ENCODE measurements at regions not wholly inside any gene's neighbourhood (a gene's known extent, or its start where the extent isn't known, plus 50 kb on each side); places are given as distances from the start of the nearest gene placed in this dataset.
A peak's percentile ranks its signal among the peaks of the same experiment; 100 is the strongest.

DNA sequence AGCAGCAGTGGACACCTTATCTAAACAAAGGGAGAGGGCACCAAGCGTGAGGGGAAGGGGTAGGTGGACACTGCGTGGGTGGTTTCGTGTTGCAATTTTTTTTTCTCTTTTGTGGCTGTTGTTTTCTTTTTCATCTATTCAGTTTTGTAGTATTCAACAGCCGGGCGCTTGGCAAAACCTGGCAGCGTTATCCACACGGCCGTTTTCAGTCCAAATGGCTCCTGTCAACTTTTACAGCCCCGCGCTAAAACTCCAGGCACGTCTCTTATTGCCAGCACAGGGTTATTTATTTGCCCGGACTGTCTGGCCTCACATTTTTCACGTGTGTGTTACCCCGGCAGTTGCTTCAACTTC lies 192.2 kb downstream of the BCOR start:
- H3K4me1 Mint-ChIP-seq: peaks cover 0 to 16% of the 10 kb centered on the region in 2 donors
- DNase-seq (no peak), ATAC-seq (no peak)
- peak overlapping the region in 1 of 2 donors; percentile 42 for H3K27ac Mint-ChIP-seq
- TF ChIP-seq, protein P1, sequence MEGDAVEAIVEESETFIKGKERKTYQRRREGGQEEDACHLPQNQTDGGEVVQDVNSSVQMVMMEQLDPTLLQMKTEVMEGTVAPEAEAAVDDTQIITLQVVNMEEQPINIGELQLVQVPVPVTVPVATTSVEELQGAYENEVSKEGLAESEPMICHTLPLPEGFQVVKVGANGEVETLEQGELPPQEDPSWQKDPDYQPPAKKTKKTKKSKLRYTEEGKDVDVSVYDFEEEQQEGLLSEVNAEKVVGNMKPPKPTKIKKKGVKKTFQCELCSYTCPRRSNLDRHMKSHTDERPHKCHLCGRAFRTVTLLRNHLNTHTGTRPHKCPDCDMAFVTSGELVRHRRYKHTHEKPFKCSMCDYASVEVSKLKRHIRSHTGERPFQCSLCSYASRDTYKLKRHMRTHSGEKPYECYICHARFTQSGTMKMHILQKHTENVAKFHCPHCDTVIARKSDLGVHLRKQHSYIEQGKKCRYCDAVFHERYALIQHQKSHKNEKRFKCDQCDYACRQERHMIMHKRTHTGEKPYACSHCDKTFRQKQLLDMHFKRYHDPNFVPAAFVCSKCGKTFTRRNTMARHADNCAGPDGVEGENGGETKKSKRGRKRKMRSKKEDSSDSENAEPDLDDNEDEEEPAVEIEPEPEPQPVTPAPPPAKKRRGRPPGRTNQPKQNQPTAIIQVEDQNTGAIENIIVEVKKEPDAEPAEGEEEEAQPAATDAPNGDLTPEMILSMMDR (IDR thresholded peaks at IDR 0.05): no peak
- H3K27me3 ChIP-seq (ENCODE audit: control insufficient read depth, insufficient read depth, low read length): no peaks in the 10 kb centered on the region
- no peaks in the 10 kb centered on the region for H3K36me3 ChIP-seq (ENCODE audit: control insufficient read depth, insufficient read depth, low read length)
- peaks cover 12% of the 10 kb centered on the region for H3K4me1 ChIP-seq (ENCODE audit: control insufficient read depth, insufficient read depth, low read length)
- H3K4me3 ChIP-seq (ENCODE audit: low read length): no peak overlapping the region
- no peak overlapping the region for H3K4me3 Mint-ChIP-seq
- no peaks in the 10 kb centered on the region for H3K36me3 Mint-ChIP-seq
- intact Hi-C loops (cut with micrococcal nuclease): no loop called here
- H3K9me3 ChIP-seq (ENCODE audit: control insufficient read depth, insufficient read depth, low read length): no peaks in the 10 kb centered on the region
- no peak overlapping the region for H3K27ac ChIP-seq (ENCODE audit: low read length)
- peaks cover 9 to 36% of the 10 kb centered on the region in 2 donors for H3K27me3 Mint-ChIP-seq (ENCODE audit: low read depth in 2 of 2)
- H3K9me3 Mint-ChIP-seq: no peaks in the 10 kb centered on the region
- WGBS (ENCODE audit: insufficient coverage): 18% methylated on average over 12 of the region's 14 CpGs

DNA sequence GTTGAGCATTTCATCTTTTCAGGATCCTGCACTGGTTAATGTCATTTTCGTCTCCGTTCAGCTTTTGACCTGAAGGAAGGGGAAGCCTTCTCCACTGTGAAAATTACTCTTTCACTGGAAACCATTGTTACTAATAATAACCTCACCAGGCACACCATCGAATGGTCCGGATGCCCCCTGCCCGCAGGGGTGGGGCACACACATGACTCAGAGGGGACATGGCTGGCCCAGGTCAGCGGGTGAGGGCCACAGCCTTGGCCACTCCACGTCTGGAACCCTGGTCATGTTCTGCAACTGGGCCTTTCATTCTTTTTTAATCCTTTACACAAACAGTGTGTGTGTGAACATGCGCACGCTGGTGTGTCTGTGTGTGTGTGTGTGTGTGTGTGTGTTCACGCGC lies 191.8 kb downstream of the BCOR start:
- Mint-ChIP-seq H3K9me3 (no peaks in the 10 kb centered on the region), H3K27ac (no peak overlapping the region), H3K4me3 (no peak overlapping the region), H3K36me3 (no peaks in the 10 kb centered on the region), H3K4me1 (peaks cover 0 to 16% of the 10 kb centered on the region in 2 donors), H3K27me3 (ENCODE audit: low read depth in 2 of 2) (peaks cover 9 to 34% of the 10 kb centered on the region in 2 donors)
- ATAC-seq: no peak
- Histone ChIP-seq H3K9me3 (ENCODE audit: control insufficient read depth, insufficient read depth, low read length) (no peaks in the 10 kb centered on the region), H3K27ac (ENCODE audit: low read length) (no peak overlapping the region), H3K27me3 (ENCODE audit: control insufficient read depth, insufficient read depth, low read length) (no peaks in the 10 kb centered on the region), H3K36me3 (ENCODE audit: control insufficient read depth, insufficient read depth, low read length) (no peaks in the 10 kb centered on the region), H3K4me1 (ENCODE audit: control insufficient read depth, insufficient read depth, low read length) (peaks cover 12% of the 10 kb centered on the region), H3K4me3 (ENCODE audit: low read length) (no peak overlapping the region)
- TF ChIP-seq, protein P1 (IDR thresholded peaks at IDR 0.05): no peak
- no peak for DNase-seq
- intact Hi-C loops (cut with micrococcal nuclease): no loop called here
- WGBS (ENCODE audit: insufficient coverage): 56% methylated on average over 10 of the region's 11 CpGs

DNA sequence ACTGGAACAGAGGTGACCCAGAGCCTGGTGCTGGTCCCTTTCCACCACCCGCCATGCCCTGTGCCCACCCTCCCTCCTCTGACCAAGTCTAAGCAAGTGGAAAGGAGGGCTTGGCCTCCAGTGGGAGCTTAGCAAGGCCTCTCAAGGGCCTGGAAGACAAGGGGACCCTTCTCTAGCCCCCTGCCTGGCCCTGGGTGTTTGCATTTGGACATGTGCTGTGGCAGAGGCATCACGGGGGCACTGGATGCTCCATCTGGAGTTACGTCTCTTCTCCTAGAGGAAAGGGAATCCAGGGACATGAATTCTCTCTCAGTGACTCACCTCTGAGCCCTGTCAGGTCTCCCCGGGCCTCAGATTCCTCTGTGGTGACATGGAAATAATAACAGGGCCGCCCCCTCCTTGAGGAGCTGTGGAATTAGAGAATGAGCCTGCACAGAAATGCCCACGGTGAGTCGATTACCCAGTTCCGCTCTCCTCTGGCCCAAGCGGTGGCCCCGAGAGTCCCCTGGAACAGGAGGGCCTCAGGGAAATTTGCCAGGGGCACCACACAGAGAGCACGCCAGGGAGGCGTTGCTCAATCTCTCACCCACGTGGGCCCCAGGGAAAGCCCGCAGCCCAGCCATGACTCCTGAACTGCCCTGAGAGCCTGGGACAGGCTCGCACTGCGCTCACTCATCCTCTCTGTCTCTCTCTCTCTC lies 189.6 kb downstream of the BCOR start:
- ATAC-seq (no peak), DNase-seq (no peak)
- intact Hi-C loops (cut with micrococcal nuclease): no loop called here

More for the DNA sequence above, 189.6 kb downstream of the BCOR start:
- Mint-ChIP-seq H3K27ac (no peak overlapping the region), H3K4me3 (no peak overlapping the region), H3K4me1 (peaks cover 0 to 16% of the 10 kb centered on the region in 2 donors), H3K9me3 (no peaks in the 10 kb centered on the region), H3K36me3 (no peaks in the 10 kb centered on the region), H3K27me3 (ENCODE audit: low read depth in 2 of 2) (peaks cover 9 to 20% of the 10 kb centered on the region in 2 donors)
- no peaks in the 10 kb centered on the region for H3K36me3 ChIP-seq (ENCODE audit: control insufficient read depth, insufficient read depth, low read length)
- no peak overlapping the region for H3K27ac ChIP-seq (ENCODE audit: low read length)
- no peaks in the 10 kb centered on the region for H3K27me3 ChIP-seq (ENCODE audit: control insufficient read depth, insufficient read depth, low read length)
- H3K9me3 ChIP-seq (ENCODE audit: control insufficient read depth, insufficient read depth, low read length): no peaks in the 10 kb centered on the region
- WGBS (ENCODE audit: insufficient coverage): 72% methylated on average over 15 of the region's 16 CpGs
- H3K4me3 ChIP-seq (ENCODE audit: low read length): no peak overlapping the region
- peaks cover 12% of the 10 kb centered on the region for H3K4me1 ChIP-seq (ENCODE audit: control insufficient read depth, insufficient read depth, low read length)
- TF ChIP-seq, protein P1 (IDR thresholded peaks at IDR 0.05): no peak

Data from natural killer cell (primary cell).